Activated CD8-positive, alpha-beta T cell treated with anti-CD3 and anti-CD28 coated beads for 36 hours (primary cell): ENCODE measurements at regions not wholly inside any gene's neighbourhood (a gene's known extent, or its start where the extent isn't known, plus 50 kb on each side); places are given as distances from the start of the nearest gene placed in this dataset.

ENCODE experiments used
- ATAC-seq: fragments of 200-7000 bp; cut with Tn5 transposase; one replicate; pipeline ENCODE4 v1.10.0; 2021; ENCODE audit warnings: mild to moderate bottlenecking, moderate library complexity
- CTCF ChIA-PET: fragments of 350-600 bp; sonication (Branson Sonifier 250); formaldehyde crosslinking; loops from one replicate; lab custom pipeline; 2021; ENCODE audit warnings: antibody characterized with exemption; lab: Charles Lee
- POLR2A ChIA-PET: fragments of 350-600 bp; sonication (Branson Sonifier 250); formaldehyde crosslinking; loops from one replicate; lab custom pipeline; 2021; ENCODE audit warnings: antibody characterized with exemption; lab: Charles Lee
- DNase-seq: peaks from one replicate; pipeline ENCODE4 v3.0.0-alpha.2; 2020
- H3K27ac Mint-ChIP-seq: one replicate; pipeline ENCODE4 v1.8.0; 2021; ENCODE audit warnings: mild to moderate bottlenecking, mixed read lengths
- H3K27me3 Mint-ChIP-seq: one replicate; pipeline ENCODE4 v1.8.0; 2021; ENCODE audit warnings: mixed read lengths
- H3K36me3 Mint-ChIP-seq: one replicate; pipeline ENCODE4 v1.8.0; 2021; ENCODE audit warnings: low read depth, mixed read lengths
- H3K4me1 Mint-ChIP-seq: one replicate; pipeline ENCODE4 v1.8.0; 2021; ENCODE audit warnings: low read depth, mixed read lengths
- H3K4me3 Mint-ChIP-seq: one replicate; pipeline ENCODE4 v1.8.0; 2021; ENCODE audit warnings: mild to moderate bottlenecking, moderate library complexity, mixed read lengths
- H3K9me3 Mint-ChIP-seq: one replicate; pipeline ENCODE4 v1.8.0; 2021; ENCODE audit warnings: mixed read lengths
- intact Hi-C: fragments of 100-400 bp; cut with micrococcal nuclease; formaldehyde crosslinking; loops from one replicate; pipeline ENCODE4 v1.10.0; 2022
- TF ChIP-seq, protein P1 (sequence below): fragments of 200-600 bp; IDR thresholded peaks from one replicate; pipeline ENCODE4 v1.8.0; 2022; ENCODE audit warnings: antibody characterized with exemption, mild to moderate bottlenecking

DNA sequence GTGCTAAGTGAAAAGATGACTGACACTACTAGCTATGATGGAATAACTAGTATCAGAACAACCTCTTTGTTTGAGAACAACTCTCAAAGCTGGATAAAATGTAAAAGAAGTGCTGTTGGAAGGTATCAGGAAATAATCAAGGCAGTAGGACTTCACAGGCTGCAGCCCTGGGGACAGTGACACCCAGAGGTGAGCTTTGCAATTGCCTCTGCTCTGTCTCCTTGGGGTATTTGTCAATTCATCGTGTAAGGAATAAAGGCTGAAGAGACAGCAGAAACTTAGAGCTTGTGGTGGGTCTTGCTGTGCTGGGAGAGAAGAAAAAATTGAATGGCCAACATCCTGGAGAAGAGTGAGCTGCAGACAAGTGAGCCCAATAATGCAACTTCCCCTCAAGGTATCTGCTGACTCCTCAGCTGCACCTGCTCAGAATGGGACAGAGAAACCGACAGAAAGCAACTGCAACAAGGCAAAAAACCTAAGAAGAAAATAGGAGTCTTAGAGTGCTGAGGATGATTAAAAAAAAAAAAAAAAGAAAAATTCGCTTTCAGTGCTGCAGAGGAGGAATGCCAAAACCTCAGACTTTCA, 141.1 kb downstream of the RCN1 start:
- ChIA-PET CTCF (interaction anchor here (0.7 to 1.7 kb wide), 13 partner anchors 9 to 180 kb away, joined by 3 to 8 read pairs (median 3); no protein-coding TSS in a partner anchor), POLR2A (no interaction called here)
- ATAC-seq (peak; percentile 62), DNase-seq (peak; percentile 25)
- Mint-ChIP-seq H3K27ac (no peak overlapping the region), H3K4me3 (no peak overlapping the region), H3K9me3 (no peaks in the 10 kb centered on the region), H3K36me3 (no peaks in the 10 kb centered on the region), H3K27me3 (peaks cover 9% of the 10 kb centered on the region), H3K4me1 (no peaks in the 10 kb centered on the region)
- TF ChIP-seq, protein P1, sequence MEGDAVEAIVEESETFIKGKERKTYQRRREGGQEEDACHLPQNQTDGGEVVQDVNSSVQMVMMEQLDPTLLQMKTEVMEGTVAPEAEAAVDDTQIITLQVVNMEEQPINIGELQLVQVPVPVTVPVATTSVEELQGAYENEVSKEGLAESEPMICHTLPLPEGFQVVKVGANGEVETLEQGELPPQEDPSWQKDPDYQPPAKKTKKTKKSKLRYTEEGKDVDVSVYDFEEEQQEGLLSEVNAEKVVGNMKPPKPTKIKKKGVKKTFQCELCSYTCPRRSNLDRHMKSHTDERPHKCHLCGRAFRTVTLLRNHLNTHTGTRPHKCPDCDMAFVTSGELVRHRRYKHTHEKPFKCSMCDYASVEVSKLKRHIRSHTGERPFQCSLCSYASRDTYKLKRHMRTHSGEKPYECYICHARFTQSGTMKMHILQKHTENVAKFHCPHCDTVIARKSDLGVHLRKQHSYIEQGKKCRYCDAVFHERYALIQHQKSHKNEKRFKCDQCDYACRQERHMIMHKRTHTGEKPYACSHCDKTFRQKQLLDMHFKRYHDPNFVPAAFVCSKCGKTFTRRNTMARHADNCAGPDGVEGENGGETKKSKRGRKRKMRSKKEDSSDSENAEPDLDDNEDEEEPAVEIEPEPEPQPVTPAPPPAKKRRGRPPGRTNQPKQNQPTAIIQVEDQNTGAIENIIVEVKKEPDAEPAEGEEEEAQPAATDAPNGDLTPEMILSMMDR: peak; percentile 59
- intact Hi-C loops: no loop called here

GRCh38 chr11:32232516-32232915, 141.6 kb downstream of the RCN1 start:
- Mint-ChIP-seq H3K4me1 (no peaks in the 10 kb centered on the region), H3K27ac (no peak overlapping the region), H3K27me3 (peaks cover 9% of the 10 kb centered on the region), H3K9me3 (no peaks in the 10 kb centered on the region), H3K4me3 (no peak overlapping the region), H3K36me3 (no peaks in the 10 kb centered on the region)
- TF ChIP-seq, protein P1: no peak
- ATAC-seq: no peak
- intact Hi-C loops: no loop called here
- DNase-seq: no peak
- CTCF ChIA-PET: interaction anchor here (0.7 to 1.7 kb wide), 11 partner anchors 9 to 180 kb away, joined by 3 to 8 read pairs (median 3); no protein-coding TSS in a partner anchor
- POLR2A ChIA-PET: no interaction called here

GRCh38 chr11:32233276-32233675, 142.4 kb downstream of the RCN1 start:
- Mint-ChIP-seq H3K27me3 (peaks cover 14% of the 10 kb centered on the region), H3K9me3 (no peaks in the 10 kb centered on the region), H3K36me3 (no peaks in the 10 kb centered on the region), H3K27ac (no peak overlapping the region), H3K4me3 (no peak overlapping the region), H3K4me1 (no peaks in the 10 kb centered on the region)
- DNase-seq: no peak
- ATAC-seq: no peak
- TF ChIP-seq, protein P1: no peak
- intact Hi-C loops: no loop called here
- POLR2A ChIA-PET: no interaction called here
- CTCF ChIA-PET: interaction anchor here (1.7 kb wide), 1 partner anchor 10 kb away, joined by 6 read pairs; no protein-coding TSS in a partner anchor

DNA sequence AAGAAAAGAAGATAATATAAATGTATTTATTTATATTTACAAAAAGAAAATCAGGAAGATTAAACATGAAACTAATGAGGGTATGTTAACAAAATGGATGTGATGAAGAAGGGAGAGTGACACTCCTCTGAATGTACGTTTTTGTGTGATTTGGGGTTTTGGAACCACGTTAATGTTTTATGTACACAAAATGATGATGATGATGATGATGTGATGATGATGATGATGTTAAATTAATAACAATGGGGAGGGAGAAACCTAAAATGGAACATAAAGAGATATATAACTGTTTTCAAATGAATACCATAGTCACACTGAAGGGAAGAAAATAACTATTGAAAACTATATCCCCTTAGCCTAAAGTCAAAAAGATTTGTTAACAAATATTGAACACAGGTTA, 143.1 kb downstream of the RCN1 start:
- Mint-ChIP-seq H3K4me3 (no peak overlapping the region), H3K27ac (no peak overlapping the region), H3K36me3 (no peaks in the 10 kb centered on the region), H3K4me1 (no peaks in the 10 kb centered on the region), H3K27me3 (peaks cover 18% of the 10 kb centered on the region), H3K9me3 (no peaks in the 10 kb centered on the region)
- ChIA-PET POLR2A (no interaction called here), CTCF (no interaction called here)
- TF ChIP-seq, protein P1: no peak
- DNase-seq (no peak), ATAC-seq (no peak)
- intact Hi-C loops: no loop called here

GRCh38 chr11:32244453-32244852, 153.6 kb downstream of the RCN1 start:
- peaks cover 7% of the 10 kb centered on the region for H3K27me3 Mint-ChIP-seq
- no peak overlapping the region for H3K4me3 Mint-ChIP-seq
- TF ChIP-seq, protein P1: no peak
- DNase-seq: no peak
- ChIA-PET CTCF (interaction anchor here (1.6 to 2.5 kb wide), 3 partner anchors 10 to 13 kb away, joined by 4 to 8 read pairs (median 5); no protein-coding TSS in a partner anchor), POLR2A (no interaction called here)
- intact Hi-C loops: no loop called here
- H3K9me3 Mint-ChIP-seq: no peaks in the 10 kb centered on the region
- no peak overlapping the region for H3K27ac Mint-ChIP-seq
- no peaks in the 10 kb centered on the region for H3K4me1 Mint-ChIP-seq
- H3K36me3 Mint-ChIP-seq: no peaks in the 10 kb centered on the region
- no peak for ATAC-seq
